Muscle layer of duodenum (tissue), 2 donors: ENCODE measurements at regions not wholly inside any gene's neighbourhood (a gene's known extent, or its start where the extent isn't known, plus 50 kb on each side); places are given as distances from the start of the nearest gene placed in this dataset.

Experiments used
- H3K27ac ChIP-seq: one replicate; pipeline ENCODE4 v1.7.0; 2013; ENCODE audit warnings: mild to moderate bottlenecking, low read length
- H3K27me3 ChIP-seq: one replicate; pipeline ENCODE4 v1.7.0; 2013; ENCODE audit warnings: low read depth, mild to moderate bottlenecking, control low read depth, low read length
- H3K36me3 ChIP-seq, 2 donors: one replicate each; pipeline ENCODE4 v1.7.0; 2013; ENCODE audit warnings: low read length in 2 of 2, control low read depth in 1 of 2, mild to moderate bottlenecking in 1 of 2; ENCODE audit not compliant: insufficient read depth in 2 of 2, control insufficient read depth in 1 of 2
- H3K4me1 ChIP-seq, 2 donors: one replicate each; pipeline ENCODE4 v1.7.0; 2013; ENCODE audit warnings: low read length in 2 of 2, mild to moderate bottlenecking in 2 of 2, control low read depth in 1 of 2, moderate library complexity in 1 of 2; ENCODE audit not compliant: insufficient read depth in 2 of 2, control insufficient read depth in 1 of 2
- H3K4me3 ChIP-seq, 2 donors: one replicate each; pipeline ENCODE4 v1.7.0; 2013; ENCODE audit warnings: low read length in 2 of 2, low read depth in 1 of 2, mild to moderate bottlenecking in 1 of 2
- H3K9me3 ChIP-seq, 2 donors: one replicate each; pipeline ENCODE4 v1.7.0; 2013; ENCODE audit warnings: low read length in 2 of 2, control low read depth in 1 of 2, mild to moderate bottlenecking in 1 of 2; ENCODE audit not compliant: control insufficient read depth in 1 of 2
- donor health status: healthy.

DNA sequence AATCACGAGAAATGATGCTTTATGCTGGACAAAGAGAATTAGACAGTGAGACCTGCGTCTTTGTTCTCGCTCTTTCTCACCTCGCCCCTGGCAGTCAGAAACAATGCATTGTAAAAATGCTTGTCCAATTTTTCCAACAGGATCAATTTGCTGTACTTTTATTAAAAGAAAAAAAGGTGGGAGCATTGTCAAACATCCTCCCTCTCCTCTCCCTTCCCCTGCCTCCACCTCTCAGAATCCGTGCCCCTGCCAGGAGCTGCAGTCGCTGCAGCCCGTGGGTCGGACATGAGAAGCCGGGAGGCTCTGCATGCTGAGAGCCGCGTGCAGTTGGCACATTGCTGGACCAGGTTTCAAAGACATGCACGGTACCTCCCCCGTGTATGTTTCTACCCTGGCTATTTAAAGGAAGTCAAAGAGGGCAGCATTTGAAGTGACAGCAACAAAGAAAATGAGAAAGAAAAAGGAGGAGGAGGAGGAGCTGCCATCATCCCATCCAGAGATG lies 161.0 kb upstream of the KAZN start:
- no peaks in the 10 kb centered on the region for H3K36me3 ChIP-seq
- no peak overlapping the region for H3K4me3 ChIP-seq
- no peak overlapping the region for H3K27ac ChIP-seq
- H3K27me3 ChIP-seq = peaks cover 3% of the 10 kb centered on the region
- no peaks in the 10 kb centered on the region for H3K4me1 ChIP-seq
- H3K9me3 ChIP-seq = no peaks in the 10 kb centered on the region

DNA sequence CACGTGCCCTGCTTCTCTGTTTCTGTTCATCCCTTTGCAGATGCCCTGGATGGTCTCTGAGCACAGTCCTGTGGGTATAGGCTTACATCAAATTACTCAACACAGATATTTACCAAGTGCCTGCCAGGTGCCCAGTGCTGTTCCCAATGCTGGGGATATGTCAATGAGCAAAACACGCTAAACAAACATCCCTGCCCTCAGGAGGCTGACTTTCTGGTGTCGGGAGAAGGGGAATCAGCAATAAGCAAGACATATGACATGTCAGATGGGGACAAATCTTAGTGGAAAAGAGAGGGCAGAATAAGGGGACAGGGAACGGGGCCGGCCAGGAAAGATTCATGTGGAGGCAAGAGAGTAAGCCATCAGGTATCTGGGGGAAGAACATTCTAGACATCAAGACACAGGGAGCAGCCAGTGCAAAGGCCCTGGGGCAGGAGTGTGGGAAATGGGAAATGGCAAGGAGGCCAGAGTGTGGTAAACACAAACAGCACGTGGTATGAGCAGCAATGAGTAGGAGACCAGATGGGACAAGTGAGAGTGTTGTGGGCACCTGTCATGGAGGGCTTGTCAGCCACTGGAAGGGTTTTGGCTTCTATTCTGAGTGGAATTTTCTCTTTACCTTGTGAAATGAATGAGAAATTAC lies 160.2 kb upstream of the KAZN start:
- Histone ChIP-seq H3K4me1 (no peaks in the 10 kb centered on the region), H3K27me3 (peaks cover 3% of the 10 kb centered on the region), H3K27ac (no peak overlapping the region), H3K4me3 (no peak overlapping the region), H3K36me3 (no peaks in the 10 kb centered on the region), H3K9me3 (no peaks in the 10 kb centered on the region)

DNA sequence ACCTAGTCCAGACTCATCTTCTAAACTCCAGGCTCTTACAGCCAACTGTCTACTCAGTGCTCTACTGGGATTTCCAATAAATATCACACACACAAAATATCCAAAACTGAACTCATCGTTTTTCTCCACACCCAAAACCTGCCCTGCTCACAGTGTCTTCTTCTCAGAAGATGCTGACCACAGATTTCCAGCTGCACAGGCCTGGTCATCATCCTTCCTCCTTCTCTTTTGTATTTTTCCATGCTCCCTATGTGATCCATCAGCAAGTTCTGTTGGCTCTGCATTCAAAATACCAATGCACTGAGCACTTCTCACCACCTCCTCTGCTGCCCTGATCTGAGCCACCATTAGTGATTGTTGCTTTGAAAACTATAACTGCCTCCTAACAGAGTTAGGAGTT lies 159.5 kb upstream of the KAZN start:
- Histone ChIP-seq H3K27me3 (peaks cover 1% of the 10 kb centered on the region), H3K36me3 (no peaks in the 10 kb centered on the region), H3K4me3 (no peak overlapping the region), H3K4me1 (no peaks in the 10 kb centered on the region), H3K27ac (no peak overlapping the region), H3K9me3 (no peaks in the 10 kb centered on the region)

DNA sequence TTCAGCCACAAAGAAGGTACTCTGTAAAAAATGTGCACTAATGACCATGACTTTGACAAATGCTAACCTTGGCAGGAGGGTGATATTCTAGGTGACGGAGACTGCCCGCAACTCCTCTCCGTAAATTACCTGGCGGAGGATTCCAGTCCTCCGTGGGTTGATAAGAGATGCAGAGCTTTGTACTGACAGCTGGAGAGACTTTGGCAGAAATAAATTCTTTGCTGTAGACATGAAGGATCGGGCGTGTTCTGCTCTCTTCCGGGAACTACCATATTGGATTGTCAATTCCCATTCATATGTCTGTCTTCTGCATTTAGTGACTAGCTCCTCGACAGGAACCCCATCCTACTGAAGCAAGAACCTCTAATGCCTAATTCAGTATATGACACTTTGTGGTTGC lies 158.3 kb upstream of the KAZN start:
- Histone ChIP-seq H3K4me3 (no peak overlapping the region), H3K27me3 (no peaks in the 10 kb centered on the region), H3K27ac (no peak overlapping the region), H3K9me3 (no peaks in the 10 kb centered on the region), H3K36me3 (no peaks in the 10 kb centered on the region), H3K4me1 (no peaks in the 10 kb centered on the region)

DNA sequence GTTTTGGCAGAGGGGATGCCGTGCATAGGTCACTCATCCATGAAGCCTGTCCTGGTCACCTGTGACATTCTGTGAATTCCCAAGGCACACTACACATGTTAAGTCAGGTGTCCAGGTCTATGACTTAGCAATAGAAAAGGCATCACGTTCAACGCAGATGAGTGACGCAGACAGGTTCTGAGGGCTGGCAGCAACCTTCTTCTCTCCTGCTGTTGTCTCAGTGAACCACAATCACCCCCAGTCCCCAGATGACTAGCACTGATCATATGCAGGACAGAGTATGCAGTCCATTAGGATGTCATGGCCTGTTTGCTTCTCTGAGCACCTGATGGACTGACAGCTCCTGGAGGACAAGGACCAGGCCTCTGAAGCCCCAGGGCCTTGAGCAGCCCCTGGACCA lies 157.8 kb upstream of the KAZN start:
- Histone ChIP-seq H3K9me3 (no peaks in the 10 kb centered on the region), H3K4me1 (no peaks in the 10 kb centered on the region), H3K4me3 (no peak overlapping the region), H3K27me3 (no peaks in the 10 kb centered on the region), H3K36me3 (no peaks in the 10 kb centered on the region), H3K27ac (no peak overlapping the region)

GRCh38 chr1:14441302-14441741 lies 157.2 kb upstream of the KAZN start:
- no peaks in the 10 kb centered on the region for H3K27me3 ChIP-seq
- no peaks in the 10 kb centered on the region for H3K9me3 ChIP-seq
- no peak overlapping the region for H3K27ac ChIP-seq
- no peak overlapping the region for H3K4me3 ChIP-seq
- H3K36me3 ChIP-seq = no peaks in the 10 kb centered on the region
- H3K4me1 ChIP-seq = no peaks in the 10 kb centered on the region

DNA sequence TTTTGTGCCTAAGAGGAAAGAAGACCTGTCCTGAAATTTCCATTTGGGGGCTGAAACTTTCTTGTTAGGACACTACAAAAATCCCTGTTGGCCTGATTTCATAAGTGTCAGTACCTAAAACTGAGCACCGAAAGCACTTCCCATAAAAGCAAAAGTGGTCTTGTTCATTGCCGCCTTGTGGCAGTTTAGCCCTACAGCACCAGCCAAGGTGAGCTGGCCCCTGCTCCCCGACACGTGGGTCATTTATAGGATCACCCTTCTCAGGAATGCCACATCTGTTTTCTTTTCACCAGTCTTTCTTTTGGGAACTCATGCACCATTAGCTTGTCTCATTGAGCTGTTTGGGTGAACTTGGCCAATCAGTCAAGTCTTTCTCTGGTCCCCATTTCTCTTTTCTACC lies 155.8 kb upstream of the KAZN start:
- Histone ChIP-seq H3K4me1 (no peaks in the 10 kb centered on the region), H3K27ac (no peak overlapping the region), H3K27me3 (no peaks in the 10 kb centered on the region), H3K9me3 (no peaks in the 10 kb centered on the region), H3K36me3 (no peaks in the 10 kb centered on the region), H3K4me3 (no peak overlapping the region)

DNA sequence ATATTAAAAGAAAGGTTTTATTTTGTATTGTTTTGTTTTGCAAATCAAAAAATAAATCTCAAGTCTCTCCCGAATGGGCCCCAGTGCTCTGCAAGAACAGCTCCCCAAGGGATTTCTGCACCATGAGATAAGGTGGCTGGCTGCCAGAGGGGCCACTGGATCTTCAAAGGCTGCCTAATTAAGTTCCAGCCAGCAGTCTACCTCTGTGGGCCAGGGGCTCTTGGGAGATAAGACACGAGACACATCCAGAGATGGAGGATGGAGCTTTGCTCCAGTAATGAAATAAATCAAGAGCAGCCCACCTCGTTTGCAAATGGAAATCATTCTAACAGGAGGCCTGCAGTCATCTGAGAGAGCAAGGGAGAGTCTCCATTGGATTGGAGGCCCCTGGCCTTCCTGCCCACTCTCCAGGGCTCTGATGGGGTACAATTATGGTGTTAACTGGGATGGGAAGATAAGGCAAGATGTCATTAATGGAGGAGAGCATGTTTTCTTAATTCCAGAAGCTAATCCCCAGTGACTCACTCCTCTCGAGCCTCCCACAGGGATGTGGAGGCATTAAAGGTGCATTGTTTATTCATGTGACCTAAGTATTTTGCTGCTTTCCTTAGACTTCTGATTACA lies 155.2 kb upstream of the KAZN start:
- no peaks in the 10 kb centered on the region for H3K9me3 ChIP-seq
- no peaks in the 10 kb centered on the region for H3K4me1 ChIP-seq
- no peaks in the 10 kb centered on the region for H3K27me3 ChIP-seq
- no peak overlapping the region for H3K27ac ChIP-seq
- no peaks in the 10 kb centered on the region for H3K36me3 ChIP-seq
- no peak overlapping the region for H3K4me3 ChIP-seq

GRCh38 chr1:14451217-14451616 lies 147.3 kb upstream of the KAZN start:
- H3K4me1 ChIP-seq = no peaks in the 10 kb centered on the region
- H3K27ac ChIP-seq = no peak overlapping the region
- H3K4me3 ChIP-seq = no peak overlapping the region
- H3K9me3 ChIP-seq = no peaks in the 10 kb centered on the region
- H3K27me3 ChIP-seq = no peaks in the 10 kb centered on the region
- no peaks in the 10 kb centered on the region for H3K36me3 ChIP-seq

DNA sequence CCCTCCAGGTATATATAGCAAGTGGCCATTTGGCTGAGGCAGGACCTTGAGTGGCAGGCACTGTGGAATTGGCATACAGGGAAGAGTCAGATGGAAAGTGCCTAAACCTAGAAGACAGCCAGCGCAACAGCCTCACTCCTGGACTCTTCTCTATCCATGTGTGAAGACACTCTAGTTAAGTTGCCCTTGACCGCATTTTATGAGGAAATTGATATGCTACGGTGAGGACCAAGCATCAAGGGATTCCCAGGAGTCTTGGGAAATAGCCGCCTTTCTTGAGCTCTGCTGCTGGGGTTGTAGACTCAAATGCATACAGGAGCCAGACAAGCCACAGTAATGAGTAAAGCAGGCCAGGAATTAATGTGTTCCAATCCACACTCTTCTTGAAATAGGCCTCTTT lies 145.9 kb upstream of the KAZN start:
- Histone ChIP-seq H3K27me3 (no peaks in the 10 kb centered on the region), H3K36me3 (no peaks in the 10 kb centered on the region), H3K27ac (no peak overlapping the region), H3K4me3 (no peak overlapping the region), H3K9me3 (no peaks in the 10 kb centered on the region), H3K4me1 (no peaks in the 10 kb centered on the region)

DNA sequence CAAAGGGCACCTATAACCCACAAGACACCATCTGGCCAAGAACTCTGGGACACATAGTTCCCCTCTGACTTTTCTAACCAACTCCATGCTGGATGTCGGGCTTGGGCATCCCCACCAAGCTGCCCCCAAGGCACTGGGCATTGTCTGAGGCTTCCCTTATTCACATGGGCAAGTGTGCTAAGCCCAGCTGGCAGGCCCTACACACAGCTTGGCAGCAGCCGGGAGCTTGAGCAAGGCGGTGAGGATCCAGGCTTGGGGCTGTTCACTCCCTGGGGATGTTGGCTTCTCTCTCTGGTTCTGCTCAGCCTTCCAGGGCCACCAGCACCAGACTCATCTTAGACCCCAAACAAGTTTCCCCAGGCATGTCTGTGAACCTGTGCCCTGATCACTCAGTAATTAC lies 138.3 kb upstream of the KAZN start:
- Histone ChIP-seq H3K4me1 (no peaks in the 10 kb centered on the region), H3K9me3 (no peaks in the 10 kb centered on the region), H3K27ac (no peak overlapping the region), H3K36me3 (no peaks in the 10 kb centered on the region), H3K4me3 (no peak overlapping the region), H3K27me3 (no peaks in the 10 kb centered on the region)

GRCh38 chr1:14462851-14463250 lies 135.6 kb upstream of the KAZN start:
- no peaks in the 10 kb centered on the region for H3K4me1 ChIP-seq
- no peaks in the 10 kb centered on the region for H3K27me3 ChIP-seq
- H3K4me3 ChIP-seq = no peak overlapping the region
- no peaks in the 10 kb centered on the region for H3K9me3 ChIP-seq
- no peaks in the 10 kb centered on the region for H3K36me3 ChIP-seq
- no peak overlapping the region for H3K27ac ChIP-seq
